SK-MEL-5 (cell line): ENCODE measurements at regions not wholly inside any gene's neighbourhood (a gene's known extent, or its start where the extent isn't known, plus 50 kb on each side); places are given as distances from the start of the nearest gene placed in this dataset.
"Not testable (repeated sequence)": the region's sequence is repeated elsewhere in the genome, so short reads cannot be mapped to it uniquely, and the experiment has no call there.

Source experiments
- DNase-seq: peaks from one replicate; pipeline ENCODE4 v3.0.0-alpha.2; 2016; ENCODE audit warnings: low read depth, low spot score
- in situ Hi-C: cut with HindIII; loops from 2 replicates; pipeline ENCODE4 v1.10.0; 2016; ENCODE audit warnings: low sequenced_read_pairs, high pct_unique_total_duplicates, low pct_unique_long_range_greater_than_20kb

DNA sequence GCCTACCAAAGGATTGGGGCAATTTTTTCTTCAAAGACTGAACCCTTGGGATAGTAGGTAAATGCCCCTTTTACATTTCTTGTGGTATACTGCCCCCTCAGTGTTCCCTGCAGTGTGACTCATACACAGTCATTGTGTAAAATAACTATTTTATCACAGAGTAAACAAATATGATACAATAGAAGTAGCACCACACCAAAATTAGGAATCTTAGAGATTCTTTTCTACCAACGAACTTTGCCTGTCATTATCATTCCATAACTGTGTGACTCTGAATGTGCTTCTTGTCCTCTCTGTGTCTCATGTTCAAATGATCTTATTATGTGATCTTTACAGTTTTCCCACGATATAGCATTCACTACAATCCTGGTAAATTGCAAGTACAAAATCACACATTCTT, 517.0 kb downstream of the ZIC3 start:
- in situ Hi-C loops, result no loop called here
- no peak for DNase-seq

DNA sequence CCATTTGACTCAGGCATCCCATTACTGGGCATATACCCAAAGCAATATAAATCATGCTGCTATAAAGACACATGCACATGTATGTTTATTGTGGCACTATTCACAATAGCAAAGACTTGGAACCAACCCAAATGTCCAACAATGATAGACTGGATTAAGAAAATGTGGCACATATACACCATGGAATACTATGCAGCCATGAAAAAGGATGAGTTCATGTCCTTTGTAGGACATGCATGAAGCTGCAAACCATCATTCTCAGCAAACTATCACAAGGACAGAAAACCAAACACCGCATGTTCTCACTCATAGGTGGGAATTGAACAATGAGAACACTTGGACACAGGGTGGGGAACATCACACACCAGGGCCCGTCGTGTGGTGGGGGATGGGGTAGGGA, 545.0 kb downstream of the ZIC3 start:
- DNase-seq, in situ Hi-C loops: not testable (repeated sequence)

DNA sequence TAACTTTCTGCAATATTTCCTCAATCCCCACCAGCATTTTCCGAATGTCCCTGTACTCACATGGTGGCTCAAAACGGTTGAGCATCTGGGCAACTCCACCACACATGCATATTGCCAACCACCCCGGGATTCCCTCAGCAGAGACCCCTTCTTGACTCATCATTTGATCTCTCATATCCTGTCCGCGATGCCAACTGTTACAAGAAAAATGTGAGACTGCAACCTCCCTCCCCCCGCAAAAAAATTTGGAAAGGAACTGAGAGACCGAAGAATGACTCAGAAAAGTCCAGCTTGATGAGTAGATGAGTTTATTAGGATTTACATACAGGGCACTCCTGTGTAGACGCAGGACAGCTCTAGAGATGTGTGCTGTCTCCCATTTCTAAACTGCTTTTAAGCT, 561.4 kb downstream of the ZIC3 start:
- DNase-seq, result no peak
- in situ Hi-C loops, result no loop called here

DNA sequence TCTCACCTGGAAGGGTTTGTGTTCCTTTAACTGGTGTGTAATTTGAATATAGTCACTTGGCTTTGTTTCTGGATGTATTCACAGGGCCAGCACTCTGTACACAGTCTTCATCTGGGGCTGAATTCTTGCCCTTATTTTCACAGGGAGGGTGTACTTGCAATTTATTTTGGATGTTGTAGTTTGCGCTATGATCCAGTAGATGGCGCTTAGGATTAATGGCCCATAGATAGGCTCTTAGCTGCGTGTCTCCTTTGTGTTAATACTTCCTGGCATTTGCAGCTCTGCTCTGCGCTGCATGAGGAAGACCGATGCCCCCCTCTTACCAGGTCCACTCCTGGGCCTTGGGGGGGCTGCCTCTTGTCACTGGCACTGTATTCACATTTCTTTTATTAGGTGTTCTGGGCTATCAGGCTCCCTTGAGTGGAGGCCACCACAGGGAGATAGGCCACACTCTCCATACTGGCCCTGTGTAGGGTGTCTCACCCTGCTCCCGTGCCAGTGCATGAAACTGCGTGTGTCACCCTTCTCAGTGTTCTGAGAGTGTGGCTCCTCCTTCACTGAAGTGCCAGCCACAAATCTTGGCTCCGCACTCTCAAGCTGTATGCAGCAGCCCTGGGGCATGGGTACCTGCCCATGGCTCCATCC, 562.2 kb downstream of the ZIC3 start:
- in situ Hi-C loops, result no loop called here
- peak; percentile 56 for DNase-seq

DNA sequence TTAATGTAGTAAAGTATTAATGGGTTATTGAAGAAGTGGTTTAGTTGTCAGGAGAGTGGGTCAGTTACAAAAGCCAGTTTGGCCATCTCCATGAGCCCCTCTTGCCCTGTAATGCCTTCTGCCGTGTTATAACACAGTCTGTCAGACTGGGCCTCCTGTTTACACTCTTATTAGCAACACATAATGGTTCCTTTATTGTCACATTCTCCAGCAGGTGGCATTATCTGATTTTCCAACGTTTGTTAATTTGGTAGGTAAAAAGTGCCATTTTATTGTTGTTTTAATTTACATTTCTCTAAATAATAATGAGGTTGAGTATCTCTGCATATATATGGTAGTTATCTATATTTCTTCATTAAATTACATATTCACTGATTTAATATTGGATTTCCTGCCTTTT, 560.8 kb downstream of the FGF13 start:
- in situ Hi-C loops, result no loop called here
- no peak for DNase-seq

DNA sequence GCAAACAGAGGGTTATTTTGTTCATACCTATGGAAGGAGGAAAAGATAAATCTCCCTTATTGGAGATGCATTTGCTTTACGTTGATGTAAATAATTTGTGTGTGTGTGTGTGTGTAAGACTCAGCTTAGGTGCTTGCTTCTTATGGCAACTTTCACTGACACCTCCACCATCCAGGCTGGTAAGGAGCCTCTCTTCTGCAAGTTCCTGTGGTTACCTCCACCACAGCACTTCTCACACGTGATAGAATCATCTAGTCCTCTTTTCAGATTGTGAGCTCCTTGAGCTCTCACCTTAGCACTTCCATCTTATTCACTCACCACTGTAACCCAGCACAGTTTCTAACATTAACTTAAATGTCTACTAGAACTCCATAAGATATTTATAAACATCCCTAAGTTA, 553.7 kb downstream of the FGF13 start:
- no peak for DNase-seq
- in situ Hi-C loops, result no loop called here

DNA sequence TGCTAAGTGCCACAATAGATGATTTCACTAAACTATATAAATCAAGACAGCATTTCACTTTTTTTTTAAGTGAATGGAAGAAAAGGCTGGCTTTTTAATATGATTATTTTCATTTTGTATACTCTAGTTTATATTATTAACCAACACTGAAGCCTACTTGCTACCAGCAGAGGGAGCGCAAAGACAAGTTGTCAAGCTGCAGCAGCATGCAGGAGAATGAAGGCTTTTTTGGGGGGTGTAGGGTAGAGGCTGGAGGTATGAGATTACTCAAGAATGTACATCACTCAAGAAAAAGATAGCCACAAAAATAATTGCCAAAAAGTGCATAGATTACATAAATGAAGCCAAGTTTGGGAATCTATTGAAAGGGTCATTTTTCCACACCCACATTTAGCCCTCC, 519.5 kb downstream of the FGF13 start:
- DNase-seq, result peak; percentile 54
- in situ Hi-C loops, result no loop called here

DNA sequence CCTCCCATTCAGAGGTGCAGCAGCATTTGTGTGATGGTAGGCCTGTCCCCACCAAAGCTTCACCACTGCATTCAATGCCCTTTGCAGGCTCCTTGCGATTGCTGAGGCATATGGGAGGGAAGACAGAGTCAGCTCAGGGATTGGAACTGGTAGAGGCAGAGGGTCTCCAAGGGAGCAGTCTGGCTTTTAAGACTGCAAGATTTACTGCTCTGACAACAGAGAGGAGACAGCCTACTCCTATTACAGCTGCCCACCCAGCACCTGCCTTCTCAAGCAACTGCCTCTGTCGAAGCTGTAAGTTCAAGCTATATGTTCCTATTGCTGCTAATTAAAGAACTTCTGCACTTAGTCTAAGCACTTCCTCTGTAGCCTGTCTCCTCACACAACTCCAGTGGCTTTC, 481.8 kb downstream of the FGF13 start:
- no peak for DNase-seq
- in situ Hi-C loops, result no loop called here

DNA sequence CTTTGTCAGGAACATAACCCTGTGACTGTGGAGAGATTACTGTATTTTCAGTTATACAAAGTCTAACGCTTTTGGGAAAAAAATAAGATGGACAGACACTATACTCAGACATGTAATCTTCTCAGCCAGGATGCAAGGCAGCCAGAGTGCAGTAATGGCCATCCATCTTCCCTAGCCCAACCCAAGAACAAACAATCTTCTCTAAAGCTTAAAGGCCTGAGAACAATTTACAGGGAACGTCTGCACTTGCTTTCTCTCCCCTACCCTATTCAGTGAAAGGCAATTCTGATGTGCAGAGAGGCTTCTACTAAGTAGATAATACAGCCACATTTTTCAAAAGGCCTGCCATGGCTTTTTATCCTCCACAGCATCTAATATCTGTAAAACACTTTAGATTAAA, 471.3 kb downstream of the FGF13 start:
- in situ Hi-C loops, result no loop called here
- DNase-seq, result no peak

DNA sequence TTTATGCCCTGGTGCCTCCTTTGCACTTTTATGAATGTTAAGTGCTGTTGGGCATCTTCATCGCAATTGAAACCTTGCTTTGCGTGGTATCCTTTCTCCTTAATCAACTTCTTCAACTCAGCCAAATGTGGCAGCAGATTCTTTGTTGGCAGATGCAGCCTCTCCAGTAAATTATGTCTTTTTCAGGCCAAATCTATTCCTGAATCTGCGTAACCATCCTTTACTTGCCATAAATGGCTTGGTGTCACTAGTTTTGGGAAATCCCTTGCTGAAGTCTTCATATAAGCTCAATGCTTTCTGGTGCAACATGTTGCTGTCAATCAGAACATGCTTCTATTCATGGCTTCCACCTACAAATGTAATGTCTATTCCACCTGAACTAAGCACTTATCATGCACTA, 457.5 kb downstream of the FGF13 start:
- in situ Hi-C loops, result no loop called here
- DNase-seq, result no peak

DNA sequence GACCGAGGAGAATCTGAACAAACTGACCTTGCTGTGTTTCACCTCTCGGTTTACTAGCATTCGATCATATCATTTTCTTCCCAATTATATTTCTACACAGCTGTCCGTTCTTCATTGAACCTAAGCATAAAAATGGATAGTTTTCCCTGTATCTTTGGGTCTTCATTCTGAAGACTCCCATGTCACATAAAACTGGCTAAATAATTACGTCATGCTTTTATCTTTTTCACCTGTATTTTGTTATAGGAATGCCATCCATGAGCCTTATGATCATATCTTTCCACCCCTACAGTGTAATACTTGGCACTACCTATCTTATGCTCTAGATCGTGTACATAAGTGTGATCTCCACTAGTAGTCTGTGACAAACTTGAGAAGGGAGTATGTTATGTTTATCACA, 456.1 kb downstream of the FGF13 start:
- in situ Hi-C loops, result no loop called here
- no peak for DNase-seq

DNA sequence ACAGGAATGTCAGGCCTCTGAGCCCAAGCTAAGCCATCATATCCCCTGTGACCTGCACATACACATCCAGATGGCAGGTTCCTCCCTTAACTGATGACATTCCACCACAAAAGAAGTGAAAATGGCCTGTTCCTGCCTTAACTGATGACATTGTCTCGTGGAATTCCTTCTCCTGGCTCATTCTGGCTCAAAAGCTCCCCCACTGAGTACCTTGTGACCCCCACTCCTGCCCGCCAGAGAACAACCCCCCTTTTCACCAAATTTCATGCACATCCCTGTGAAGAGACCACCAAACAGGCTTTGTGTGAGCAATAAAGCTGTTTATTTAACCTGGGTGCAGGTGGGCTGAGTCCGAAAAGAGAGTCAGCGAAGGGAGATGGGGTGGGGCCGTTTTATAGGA, 447.4 kb downstream of the FGF13 start:
- DNase-seq, in situ Hi-C loops: not testable (repeated sequence)

DNA sequence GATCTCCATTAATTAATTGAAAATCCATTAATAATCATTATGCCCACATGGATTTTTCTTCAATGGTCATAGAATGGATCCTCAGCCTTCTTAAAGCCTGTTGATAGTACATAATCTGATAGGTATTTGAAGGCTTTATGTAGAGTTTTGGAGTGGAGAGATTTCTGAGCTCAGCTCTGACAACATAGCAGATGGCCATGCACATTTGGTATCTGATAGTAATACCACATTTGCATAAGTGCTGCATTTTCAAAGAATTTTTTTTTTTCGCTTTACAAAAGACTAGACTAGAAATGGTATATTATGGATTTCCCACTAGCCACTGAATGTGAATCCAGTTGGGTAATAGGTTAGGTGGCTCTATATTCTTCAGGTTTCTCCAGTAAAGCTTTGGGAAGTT, 440.6 kb downstream of the FGF13 start:
- in situ Hi-C loops, result no loop called here
- DNase-seq, result no peak

DNA sequence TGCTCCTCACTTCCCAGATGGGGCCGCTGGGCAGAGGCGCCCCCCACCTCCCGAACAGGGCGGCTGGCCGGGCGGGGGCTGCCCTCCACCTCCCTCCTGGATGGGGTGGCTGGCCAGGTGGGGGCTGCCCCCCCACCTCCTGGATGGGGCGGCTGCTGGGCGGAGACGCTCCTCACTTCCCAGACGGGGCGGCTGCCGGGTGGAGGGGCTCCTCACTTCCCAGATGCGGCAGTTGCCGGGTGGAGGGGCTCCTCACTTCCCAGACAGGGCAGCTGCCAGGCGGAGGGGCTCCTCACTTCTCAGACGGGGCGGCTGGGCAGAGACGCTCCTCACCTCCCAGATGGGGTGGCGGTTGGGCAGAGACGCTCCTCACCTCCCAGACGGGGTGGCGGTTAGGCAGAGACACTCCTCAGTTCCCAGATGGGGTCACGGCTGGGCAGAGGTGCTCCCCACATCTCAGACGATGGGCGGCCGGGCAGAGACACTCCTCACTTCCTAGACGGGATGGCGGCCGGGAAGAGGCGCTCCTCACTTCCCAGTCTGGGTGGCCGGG, 428.8 kb downstream of the FGF13 start:
- DNase-seq, in situ Hi-C loops: not testable (repeated sequence)

DNA sequence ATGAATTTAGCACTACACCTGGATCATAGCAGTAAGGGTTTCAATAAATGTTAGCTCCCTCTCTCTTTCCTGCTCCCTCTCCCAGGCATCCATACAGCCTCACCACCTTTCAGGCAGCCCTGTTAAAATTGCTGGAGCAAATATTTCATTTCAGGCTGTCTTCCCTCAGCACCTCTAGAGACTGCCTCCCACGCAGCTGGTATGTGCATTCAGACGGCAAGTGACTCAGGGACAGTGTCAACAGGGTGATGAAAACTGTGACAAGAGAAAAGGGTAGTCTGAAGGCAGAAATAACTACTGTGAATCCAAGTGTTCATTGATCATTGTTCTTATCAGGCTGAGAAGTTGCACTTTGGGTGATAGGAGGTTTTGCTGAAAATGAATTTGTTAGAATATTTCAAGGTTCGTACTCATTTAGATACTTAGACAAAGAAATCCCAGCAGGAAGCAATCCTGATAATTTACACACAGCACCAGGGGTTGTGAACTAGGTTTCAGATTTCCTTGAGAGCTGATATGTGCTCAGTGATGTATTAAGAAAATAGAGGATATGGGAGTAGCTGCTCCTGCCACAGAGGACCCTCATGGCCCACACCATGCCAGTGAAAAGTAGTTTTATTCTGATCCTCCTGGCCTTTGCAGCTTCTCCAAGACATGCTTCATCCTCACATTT, 424.2 kb downstream of the FGF13 start:
- in situ Hi-C loops, result no loop called here
- no peak for DNase-seq

DNA sequence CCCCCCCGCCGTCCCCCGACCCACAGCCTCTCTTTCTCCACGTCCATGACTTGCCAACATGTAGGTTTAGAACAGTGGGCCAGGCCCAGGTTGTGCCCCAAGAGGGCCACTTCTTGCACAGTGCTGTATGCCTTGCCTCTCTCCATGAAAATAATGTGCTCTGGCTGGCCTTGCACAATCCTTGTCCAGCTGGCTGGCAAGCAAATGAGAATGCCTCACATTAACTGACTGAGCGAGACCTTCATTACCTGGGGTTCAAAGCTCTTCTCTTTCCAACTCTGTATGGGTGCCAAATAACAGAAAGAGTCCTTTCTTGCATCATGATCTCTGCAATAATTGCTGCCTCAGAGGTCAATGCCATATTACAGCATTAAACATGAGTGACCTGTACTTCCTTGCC, 416.6 kb downstream of the FGF13 start:
- in situ Hi-C loops, result no loop called here
- no peak for DNase-seq

DNA sequence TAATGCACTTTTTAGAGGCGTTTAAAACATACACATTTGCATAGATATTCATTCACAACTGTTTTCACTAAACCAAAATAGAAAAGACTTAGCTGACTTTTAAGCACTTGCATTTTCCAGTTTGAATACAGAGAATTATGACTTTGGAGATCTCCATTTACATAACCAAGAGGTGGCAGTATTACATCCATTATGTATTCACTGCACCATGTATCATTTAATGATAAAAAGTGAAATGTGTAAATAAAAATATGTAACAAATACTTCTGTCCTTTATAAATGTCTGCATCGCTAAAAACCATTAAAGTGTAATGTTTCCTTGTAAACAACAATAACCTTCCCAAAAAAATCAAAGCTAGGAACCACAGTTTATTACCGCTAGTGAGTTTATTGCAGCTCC, 413.2 kb downstream of the FGF13 start:
- DNase-seq, result peak; percentile 7
- in situ Hi-C loops, result no loop called here

DNA sequence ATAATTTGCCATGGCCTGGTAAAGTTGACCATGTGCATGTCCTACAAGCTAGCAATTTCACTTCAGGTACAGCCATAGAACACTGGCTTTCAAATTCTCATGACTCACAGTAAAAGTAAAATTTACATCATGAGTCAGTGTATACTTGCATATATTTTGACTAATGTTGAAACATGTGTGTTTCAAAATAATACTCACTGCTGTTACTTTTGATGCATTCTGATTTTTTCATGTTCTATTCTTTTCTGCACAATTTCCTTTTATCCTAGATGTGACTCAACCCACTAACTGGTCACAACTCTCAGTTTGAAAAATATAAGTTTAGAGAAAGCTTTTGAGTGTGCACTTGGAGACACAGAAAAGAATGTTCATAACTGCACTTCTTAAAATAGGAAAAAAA, 365.7 kb downstream of the FGF13 start:
- no peak for DNase-seq
- in situ Hi-C loops, result no loop called here

DNA sequence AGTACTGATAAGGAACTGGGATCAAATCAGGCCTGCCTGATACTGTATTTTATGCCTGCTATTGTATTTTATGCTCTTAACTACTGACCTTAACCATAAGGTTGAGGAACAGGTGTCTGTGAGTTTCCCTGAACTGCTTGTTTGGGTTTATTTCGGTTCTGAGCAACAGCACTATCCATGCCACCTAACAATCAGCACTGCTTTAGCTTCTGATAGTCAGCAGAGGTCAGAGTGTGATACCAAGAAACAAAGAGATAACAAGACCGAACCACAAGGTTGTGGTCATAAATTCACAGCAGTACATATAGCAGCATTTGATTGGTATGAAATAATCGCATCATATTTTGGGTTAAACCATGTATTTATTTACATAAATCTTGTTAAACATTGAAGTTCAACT, 362.2 kb downstream of the FGF13 start:
- DNase-seq, result no peak
- in situ Hi-C loops, result no loop called here
